GM03348 (cell line): ENCODE measurements at regions not wholly inside any gene's neighbourhood (a gene's known extent, or its start where the extent isn't known, plus 50 kb on each side); places are given as distances from the start of the nearest gene placed in this dataset.
A peak's percentile ranks its signal among the peaks of the same experiment; 100 is the strongest.

Source experiments
- DNase-seq: peaks from one replicate; pipeline ENCODE4 v3.0.0; 2012; ENCODE audit warnings: low spot score

GRCh38 chr2:204274991-204275390 lies 270.3 kb upstream of the PARD3B start:
- DNase-seq: no peak

- no peak for DNase-seq
Measured at GRCh38 chr2:204277226-204277625, 268.0 kb upstream of the PARD3B start.

DNA sequence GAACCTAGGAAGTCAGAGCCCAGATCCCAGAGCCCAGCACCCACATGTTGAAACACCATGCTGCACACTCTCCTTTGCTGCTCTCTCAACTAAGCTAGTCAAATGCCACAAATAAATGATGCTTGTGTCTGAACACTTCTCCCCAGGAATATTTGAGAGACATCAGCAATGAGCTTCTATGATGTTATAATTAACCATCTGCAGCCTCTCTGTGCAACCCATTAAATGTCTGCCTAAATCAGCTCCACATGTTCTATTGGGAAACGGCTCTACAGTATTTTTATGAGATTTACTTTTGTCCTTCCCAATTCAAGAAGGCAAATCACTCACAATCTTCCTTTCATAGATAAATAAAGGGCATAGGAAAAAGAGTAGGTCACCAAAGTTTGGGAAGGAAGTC lies 266.8 kb upstream of the PARD3B start:
- no peak for DNase-seq

GRCh38 chr2:204279819-204280218 lies 265.5 kb upstream of the PARD3B start:
- no peak for DNase-seq

DNA sequence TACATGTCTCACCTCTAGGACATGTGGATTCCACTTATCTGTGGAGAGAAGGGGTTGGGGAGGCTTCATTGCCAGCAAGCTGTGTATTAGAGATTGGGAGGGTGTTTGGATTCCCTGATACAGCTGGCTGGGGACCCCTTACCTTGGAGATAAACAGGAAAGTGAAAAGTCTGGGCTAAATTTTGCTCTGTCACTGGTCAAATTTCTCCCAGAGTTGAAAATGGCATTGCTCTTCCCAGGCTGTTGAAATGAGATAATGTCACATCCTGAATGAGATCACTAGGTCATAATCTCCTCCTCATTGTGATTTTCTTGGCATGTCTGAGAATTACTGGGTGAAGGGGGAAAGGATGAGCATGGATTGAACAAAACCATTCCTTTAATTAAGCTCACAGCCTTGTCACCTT lies 265.0 kb upstream of the PARD3B start:
- no peak for DNase-seq

DNA sequence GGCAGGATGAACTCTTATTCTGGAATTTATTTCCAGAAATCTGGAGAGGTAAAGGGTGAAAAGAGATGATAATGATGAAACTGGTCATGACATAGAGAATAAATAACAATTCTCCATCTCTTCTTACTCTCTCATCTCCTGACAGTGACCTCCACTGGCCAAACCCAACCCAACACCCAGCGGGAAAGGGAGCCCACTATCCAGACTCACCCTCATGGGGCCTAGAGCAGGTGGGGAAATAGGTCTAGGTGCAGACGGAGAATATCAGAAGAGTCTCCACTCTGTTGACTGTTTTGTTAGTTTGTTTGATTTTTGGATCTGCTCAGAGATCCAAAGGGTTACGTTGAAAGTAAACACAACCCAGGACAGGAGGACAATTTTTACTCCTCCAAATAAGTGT lies 263.2 kb upstream of the PARD3B start:
- DNase-seq: no peak

GRCh38 chr2:204282525-204282924 lies 262.8 kb upstream of the PARD3B start:
- no peak for DNase-seq

- DNase-seq: no peak
Measured at GRCh38 chr2:204289066-204289465, 256.2 kb upstream of the PARD3B start.

- no peak for DNase-seq
Measured at GRCh38 chr2:204292439-204292838, 252.8 kb upstream of the PARD3B start.

DNA sequence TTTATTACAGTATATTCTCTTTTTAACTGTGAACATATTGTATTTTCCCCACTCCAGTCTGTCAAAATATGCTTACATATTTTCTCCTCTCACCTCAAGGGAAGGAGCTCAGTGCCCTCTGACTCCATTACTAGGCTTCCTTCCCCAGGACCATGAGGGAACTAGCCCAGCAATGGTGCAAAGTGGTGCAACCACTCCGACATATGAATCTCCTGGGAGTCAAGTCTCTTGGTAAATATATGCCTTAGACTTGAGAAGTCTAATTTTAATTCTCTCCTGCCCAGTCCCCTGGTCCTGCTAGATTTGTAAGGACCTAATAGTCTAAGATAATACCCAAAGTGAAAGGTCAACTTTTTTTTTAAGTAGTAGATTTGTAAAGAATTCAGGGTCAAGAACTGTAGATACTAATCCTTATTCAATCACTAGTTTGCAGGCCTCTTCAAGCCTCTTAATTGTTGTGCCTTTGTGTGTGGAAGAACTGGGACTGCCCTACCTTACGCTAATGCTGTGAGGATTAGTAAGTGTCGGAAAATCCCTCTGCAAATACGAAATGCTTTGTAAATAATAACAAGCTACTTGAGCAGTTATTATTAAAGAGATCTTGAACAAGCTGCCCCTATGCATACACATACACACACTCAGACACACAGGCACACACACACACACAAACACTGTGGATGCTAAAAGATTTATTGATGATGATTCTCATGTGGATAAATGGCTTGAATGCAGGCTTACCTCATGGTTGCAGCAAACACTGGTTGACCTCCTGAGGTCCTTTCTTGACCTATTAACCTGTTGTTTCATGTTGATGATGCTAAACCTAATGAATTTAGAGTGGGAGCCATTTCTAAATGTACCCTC lies 251.2 kb upstream of the PARD3B start:
- DNase-seq: no peak

- DNase-seq: no peak
Measured at GRCh38 chr2:204298404-204298803, 246.9 kb upstream of the PARD3B start.

- no peak for DNase-seq
Measured at GRCh38 chr2:204299766-204300165, 245.5 kb upstream of the PARD3B start.

GRCh38 chr2:204306667-204307066 lies 238.6 kb upstream of the PARD3B start:
- no peak for DNase-seq

GRCh38 chr2:204312105-204312504 lies 233.2 kb upstream of the PARD3B start:
- DNase-seq: no peak

- DNase-seq: no peak
Measured at GRCh38 chr2:204313256-204313655, 232.0 kb upstream of the PARD3B start.

- DNase-seq: peak; percentile 36
Measured at GRCh38 chr2:204315236-204315662, 230.0 kb upstream of the PARD3B start.

- DNase-seq: no peak
Measured at GRCh38 chr2:204317640-204318039, 227.6 kb upstream of the PARD3B start.

- no peak for DNase-seq
Measured at GRCh38 chr2:204321027-204321800, 224.1 kb upstream of the PARD3B start.

- DNase-seq: peak; percentile 7
Measured at GRCh38 chr2:204321910-204322751, 223.1 kb upstream of the PARD3B start.

GRCh38 chr2:204325468-204325867 lies 219.8 kb upstream of the PARD3B start:
- peak; percentile 73 for DNase-seq

- DNase-seq: no peak
Measured at GRCh38 chr2:204328373-204328772, 216.9 kb upstream of the PARD3B start.

- DNase-seq: no peak
Measured at GRCh38 chr2:204329016-204329415, 216.3 kb upstream of the PARD3B start.
